Hematopoietic multipotent progenitor cell treated with erythropoietin and hydrocortisone succinate and interleukin-3 and kit ligand, for 4 days (in vitro differentiated cells): ENCODE measurements at regions not wholly inside any gene's neighbourhood (a gene's known extent, or its start where the extent isn't known, plus 50 kb on each side); places are given as distances from the start of the nearest gene placed in this dataset.
"Not testable (repeated sequence)": the region's sequence is repeated elsewhere in the genome, so short reads cannot be mapped to it uniquely, and the experiment has no call there.

Source experiments
- DNase-seq: peaks from one replicate; pipeline ENCODE4 v3.0.0-alpha.2; 2015

DNA sequence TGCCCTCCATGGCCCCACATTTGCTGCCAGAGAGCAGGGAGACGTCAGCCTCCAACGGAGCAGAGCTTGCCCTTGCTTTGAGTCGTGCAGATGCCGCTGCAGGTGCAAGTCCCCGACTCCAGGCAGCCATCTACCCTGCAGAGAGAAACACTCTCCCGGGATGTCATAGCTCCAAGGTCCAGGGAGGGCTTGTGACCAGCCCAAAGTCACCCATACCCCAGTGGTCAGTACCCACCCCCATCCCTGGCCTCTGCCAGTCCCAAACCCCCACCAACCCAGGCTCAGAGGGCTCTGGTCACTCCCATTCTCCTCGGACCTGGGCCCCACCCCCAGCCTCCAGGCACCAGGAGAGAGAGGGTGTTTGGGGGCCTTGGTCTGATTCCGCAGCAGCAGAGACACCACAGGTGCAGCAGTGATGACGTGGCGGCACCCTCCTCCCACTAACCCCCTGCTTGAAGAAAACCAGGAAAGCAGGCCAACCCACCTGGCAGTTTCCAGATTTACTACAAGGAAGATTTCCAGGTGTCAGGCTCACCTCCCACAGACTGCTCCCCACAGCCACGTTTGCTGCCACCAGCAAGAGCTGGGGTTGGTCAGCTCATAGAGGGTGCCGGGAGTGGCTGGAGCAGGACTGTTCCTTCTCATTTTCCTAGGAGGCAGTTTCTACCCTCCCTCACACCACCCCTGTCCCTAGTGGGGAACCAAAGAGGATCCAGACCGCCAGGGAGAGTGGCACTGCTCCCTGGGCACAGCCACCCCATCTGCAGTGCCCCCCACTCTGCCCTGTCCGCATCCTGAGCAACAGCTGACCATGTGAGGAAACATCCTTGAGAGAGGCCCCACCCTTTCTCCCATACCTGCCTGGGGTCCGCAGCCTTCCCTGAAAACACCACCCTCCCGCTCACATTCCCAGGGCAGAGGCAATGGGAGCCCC, 132.4 kb downstream of the TNFRSF13B start:
- DNase-seq = not testable (repeated sequence)

DNA sequence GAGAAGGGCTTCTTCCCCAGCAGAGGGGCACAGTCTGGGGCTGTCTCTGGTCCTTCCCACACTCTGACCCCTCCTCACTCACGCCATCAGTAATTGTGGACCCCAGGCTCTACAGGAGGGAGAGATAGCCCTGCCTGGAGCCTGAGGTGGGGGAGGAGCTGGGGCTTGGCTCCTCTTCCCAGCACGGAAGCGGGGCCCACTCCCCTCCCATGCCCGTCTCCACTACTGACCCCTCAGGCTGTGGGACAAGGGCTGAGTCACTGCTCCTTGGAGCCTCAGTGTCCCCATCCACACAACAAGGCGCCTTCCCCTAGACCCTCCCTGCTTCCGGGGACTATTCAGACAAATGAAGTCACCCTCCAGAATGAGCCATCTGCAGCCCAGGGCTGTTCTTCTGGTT, 133.1 kb downstream of the TNFRSF13B start:
- DNase-seq = not testable (repeated sequence)

DNA sequence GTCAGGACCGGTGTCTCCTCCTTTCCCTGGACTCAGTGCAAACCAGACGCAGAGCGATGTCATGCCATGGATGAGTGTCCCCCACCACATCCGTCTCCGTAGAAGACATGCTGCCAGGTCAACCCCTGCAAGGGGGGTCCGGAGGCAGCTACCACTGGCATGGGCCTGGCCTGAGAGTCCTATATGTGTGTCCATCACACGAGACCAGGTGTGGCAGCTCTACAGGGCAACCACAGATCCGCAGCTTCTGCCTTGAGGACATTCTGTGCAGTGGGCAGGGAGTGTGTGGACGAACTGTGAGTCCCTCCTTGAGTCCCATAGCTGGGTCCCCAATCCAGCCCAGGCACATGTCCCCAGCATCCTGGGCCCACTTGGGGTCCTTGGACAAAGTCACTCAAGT, 133.6 kb downstream of the TNFRSF13B start:
- DNase-seq = not testable (repeated sequence)

DNA sequence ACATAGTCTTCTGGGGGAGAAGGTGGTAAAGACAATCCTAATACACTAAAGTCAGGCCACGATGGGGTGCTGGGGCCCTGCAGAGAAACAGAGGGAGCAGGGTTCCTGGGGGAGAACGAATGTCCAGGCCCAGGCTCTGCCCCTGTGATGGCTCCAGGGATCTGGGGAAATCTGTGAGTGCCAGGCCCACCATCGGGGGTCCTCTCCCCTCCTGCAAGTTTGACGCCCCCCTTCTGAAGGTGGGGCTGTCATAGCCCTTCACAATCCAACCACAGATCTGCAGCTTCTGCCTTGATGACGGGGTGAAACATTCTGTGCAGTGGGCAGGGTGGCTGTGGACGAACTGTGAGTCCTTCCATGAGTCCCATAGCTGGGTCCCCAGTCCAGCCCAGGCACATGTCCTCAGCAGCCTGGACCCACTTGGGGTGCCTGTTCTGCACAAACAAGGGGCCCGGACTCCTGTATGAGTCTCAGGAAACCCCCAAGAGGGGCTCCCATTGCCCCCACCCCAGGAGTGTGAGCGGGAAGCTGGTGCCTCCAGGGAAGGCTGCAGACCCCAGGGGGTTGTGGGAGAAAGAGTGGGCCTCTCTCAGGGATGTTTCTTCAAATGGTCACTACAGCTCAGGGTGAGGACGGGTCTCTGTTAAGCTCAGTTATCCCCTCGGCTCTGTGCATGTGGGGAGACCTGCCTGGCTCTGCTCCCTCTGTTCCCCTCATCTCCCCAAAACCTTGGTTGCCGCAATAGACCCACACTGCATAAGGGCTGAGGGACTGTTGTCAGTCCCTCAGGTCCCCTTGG, 134.3 kb downstream of the TNFRSF13B start:
- DNase-seq = not testable (repeated sequence)

DNA sequence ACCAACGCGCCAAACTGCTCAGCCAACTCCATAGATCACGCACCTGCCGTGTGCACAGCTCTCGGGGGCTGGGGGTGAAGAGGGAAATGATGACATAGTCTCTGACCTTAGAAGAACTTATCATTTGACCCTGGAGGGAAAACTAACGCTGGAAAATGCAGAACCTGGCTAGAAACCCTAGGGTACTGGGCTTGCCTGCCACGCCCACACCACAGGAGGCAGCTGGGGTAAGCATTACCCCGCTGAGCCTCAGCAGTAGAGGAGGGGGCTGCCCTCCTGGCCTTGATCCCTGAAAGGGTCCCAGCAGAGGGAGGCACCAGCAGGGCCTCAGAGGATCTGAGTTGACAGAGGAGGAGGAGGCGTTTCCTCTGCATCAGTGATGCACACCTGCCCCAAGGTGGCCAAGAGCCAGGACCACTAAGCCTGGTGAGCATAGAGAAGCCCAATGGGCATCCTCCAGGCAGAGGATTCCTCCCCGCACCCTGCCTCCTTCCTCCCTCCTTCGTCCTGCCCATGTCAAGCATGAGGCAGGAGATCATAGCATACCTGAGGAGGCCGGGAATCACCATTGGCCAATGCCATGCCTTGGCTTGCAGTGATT, 135.5 kb downstream of the TNFRSF13B start:
- not testable (repeated sequence) for DNase-seq

DNA sequence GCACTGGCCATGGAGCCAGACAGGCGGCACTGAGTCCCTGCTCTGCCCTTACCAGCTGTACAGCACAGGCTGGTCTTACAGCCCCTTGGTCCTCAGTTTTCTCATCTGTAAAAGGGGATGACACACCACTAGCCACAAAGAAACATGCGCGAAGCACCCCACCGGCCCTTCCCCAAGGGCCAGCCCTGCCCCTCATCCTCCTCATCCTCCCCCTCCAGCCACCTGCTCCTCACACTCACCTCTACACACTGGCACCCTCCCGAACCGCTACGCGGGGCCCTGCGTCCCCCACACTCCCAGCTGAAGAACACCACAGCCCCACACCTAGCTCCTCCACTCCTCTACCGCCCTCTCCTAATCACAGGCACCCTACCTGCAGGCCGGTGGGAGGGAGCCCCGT, 138.4 kb downstream of the TNFRSF13B start:
- not testable (repeated sequence) for DNase-seq

DNA sequence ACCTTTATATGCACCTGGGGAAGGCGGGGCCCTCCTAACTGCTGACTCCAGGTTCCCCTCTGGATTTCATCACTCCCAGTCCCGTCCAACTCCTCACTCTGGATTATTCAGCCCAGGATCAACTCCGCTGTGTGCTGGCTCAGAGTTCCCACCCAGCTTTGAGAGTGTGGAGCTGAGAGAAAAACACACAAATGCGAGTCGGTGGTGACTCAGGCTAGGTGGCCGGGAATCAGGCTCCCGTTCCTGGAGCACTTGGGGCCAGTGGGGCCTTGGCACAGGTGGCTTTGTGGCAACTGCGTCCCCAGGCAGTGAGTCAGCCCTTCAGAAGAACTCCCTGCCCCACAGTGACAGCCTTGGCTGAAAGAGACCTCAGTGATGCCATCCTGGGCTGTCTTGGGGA, 139.1 kb downstream of the TNFRSF13B start:
- not testable (repeated sequence) for DNase-seq

DNA sequence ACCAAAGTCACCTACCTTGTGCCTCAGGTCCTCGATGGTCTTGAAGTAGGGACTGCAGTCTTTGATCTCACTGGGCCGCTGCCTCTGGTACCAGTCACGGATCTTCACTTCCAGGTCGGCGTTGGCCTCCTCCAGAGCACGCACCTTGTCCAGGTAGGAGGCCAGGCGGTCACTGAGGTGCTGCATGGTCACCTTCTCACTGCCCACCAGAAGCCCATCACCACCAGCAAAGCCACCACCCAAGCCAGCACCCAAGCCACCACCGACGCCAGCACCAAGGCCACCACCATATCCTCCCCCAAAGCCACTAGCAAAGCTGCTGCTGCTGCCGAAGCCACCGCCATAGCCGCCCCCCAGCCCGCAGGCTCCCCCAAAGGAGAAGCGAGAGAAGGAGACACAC, 139.7 kb downstream of the TNFRSF13B start:
- DNase-seq = not testable (repeated sequence)

DNA sequence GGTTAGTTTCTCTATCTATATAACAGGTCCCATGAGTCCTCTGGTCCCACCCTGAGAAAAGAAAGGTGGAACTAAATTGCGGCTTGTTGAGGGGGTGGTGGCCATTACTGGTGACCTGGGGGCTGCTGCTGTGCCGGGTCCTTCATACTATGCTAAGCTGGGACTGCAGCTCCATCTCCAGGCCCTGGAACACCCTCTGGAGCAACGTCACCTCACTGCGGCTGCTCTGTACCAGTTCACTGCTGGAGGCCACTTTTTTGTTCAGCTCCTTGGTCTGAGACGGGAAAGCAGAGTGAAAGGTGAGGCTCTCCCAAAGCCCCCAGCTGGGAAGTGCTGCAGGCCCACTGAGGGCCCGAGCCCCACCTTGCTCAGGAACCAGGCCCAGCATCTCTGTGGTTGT, 140.7 kb downstream of the CCDC144A start:
- not testable (repeated sequence) for DNase-seq

DNA sequence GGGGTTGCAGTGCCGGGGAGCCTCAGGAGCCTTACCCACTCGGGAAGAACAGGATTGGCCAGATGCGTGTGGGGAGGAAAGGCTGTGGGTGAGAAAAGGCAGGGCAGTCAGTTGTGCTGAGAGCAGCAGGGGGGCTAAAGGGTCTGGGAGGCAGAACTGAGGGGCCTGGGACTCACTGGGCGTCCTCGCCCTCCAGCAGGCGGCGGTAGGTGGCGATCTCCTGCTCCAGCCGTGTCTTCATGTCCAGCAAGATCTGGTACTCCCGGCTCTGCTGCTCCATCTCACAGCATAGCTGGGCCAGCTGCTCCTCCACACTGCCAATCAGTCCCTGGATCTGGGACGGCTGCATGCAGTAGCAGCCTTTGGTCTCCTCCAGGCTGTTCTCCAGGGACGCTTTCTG, 140.2 kb downstream of the CCDC144A start:
- DNase-seq = not testable (repeated sequence)
